Mucosa of gallbladder (tissue), 1 donor: ENCODE measurements at regions not wholly inside any gene's neighbourhood (a gene's known extent, or its start where the extent isn't known, plus 50 kb on each side); places are given as distances from the start of the nearest gene placed in this dataset.
"Not testable (repeated sequence)": the region's sequence is repeated elsewhere in the genome, so short reads cannot be mapped to it uniquely, and the experiment has no call there.

ENCODE experiments used
- DNase-seq: peaks from one replicate; pipeline ENCODE4 v3.0.0-alpha.2; 2020; ENCODE audit warnings: low spot score
- donor health status: DM: no; HTN: no; CAD: no.

DNA sequence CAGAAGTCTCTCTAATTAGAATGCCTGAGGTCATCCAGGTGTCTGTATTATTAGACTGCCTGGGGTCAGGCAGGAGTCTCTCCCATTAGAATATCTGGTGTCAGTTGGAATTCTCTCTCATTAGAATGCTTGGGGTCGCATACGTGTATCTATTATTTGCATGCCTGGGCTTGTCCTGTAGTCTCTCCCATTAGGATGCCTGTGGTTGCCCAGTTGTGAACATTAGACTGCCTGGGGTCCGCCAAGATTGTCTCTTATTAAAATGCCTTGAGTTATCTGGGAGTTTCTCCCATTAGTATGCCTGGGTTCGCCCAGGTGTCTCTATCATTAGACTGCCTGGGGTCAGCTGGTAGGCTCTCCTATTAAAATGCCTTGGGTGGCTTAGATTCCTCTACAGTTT lies 1494.7 kb downstream of the UQCRFS1 start:
- no peak for DNase-seq

DNA sequence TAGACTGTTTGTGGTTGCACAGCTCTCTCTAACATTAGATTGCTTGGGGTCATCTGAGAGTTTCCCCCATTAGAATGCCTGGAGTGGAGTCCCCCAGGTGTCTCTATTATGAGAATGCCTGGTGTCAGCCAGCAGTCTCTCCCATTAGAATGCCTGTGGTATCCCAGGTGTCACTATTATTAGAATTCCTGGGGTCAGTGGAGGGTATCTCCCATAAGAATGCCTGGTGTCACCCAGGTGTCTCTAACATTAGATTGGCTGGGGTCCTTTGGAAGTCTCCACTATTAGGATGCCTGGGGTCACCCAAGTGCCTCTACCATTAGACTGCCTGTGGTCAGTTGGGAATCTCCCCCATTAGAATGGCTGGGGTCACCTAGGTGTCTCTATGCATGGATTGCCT lies 1495.1 kb downstream of the UQCRFS1 start:
- DNase-seq = no peak

DNA sequence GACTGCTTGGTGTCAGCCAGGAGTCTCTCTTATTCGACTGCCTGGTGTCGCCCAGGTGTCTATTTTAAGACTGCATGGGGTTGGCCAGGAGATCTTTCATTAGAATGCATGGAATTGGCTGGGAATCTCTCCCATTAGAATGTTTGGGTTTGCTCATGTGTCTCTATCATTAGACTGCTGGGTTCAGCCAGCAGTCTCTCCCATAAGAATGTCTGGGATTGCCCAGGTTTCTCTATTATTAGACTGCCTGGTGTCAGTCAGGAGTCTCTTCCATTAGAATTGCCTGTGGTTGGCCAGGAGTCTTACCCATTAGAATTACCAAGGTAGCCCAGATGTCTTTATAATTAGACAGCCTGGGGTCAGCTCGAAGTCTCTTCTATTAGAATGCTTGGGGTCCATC lies 1496.0 kb downstream of the UQCRFS1 start:
- no peak for DNase-seq

DNA sequence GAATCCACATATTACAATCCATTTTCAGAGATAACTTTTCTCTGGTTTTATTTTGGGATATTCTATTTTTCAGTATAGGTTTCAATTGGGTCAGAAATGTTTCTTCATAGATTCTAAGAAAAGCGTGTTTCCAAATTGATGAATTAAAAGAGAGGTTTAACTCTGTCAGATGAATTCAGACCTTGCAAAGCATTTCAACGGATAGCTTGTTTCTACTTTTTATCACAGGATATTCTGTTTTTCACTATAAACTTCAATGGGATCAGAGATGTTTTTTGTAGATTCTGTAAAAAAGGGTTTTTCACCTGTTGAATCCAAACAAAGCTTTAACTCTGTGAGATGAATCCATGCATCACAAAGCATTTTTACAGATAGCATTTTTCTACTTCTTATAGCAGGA lies 1498.1 kb downstream of the UQCRFS1 start:
- DNase-seq = no peak

DNA sequence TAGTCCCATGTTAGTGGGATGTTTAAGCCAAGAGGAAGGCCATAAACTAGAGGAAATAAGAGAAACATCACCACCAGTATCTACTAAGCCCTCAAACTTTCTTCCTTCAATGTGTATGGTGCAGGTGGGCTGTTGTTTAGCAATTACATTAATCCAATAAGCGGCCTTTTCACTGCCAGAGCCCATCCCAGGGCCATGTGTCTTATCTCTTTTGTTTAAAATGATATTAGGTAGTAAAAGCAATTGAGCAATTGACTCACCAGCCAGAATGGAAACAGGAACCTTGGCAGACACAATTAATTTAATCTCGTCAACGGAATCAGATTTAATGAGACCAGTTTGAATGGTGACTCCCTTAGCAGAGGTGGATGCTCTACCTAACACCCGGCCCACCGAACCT lies 1503.5 kb downstream of the UQCRFS1 start:
- no peak for DNase-seq

DNA sequence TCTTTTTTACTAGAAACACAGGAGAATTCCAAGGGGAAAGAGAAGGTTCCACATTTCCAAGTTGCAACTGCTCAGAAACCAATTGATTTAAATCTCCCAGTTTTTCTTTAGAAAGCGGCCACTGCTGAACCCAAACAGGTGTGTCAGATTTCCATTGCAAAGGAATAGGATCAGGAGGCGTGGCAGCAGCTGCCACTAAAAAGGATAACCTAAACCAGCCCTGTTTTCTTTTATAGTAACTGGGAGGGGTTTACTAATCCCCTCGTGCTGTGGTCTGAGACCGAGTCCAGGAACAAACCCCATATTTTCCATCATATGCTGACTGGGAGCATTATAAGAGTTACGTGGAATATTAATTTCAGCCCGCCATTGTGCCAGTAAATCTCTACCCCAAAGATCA lies 1504.0 kb downstream of the UQCRFS1 start:
- DNase-seq = not testable (repeated sequence)

DNA sequence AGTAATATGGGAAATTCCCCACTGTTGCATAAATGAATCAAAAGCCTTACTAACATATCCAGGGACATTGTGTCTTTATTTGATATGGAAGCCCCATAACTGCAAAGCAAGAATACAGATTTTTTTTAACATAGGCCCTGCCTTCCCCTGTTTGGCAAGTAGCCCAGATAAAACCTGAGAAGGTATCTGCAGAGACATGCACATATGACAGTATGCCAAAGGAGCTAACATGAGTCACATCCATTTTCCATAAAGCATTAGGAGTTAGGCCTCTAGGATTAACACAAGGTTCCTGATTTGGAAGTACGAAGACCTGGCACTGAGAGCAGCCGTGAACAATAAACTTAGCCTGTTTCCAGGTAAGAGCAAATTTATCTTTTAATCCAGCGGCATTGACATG lies 1505.9 kb downstream of the UQCRFS1 start:
- not testable (repeated sequence) for DNase-seq

DNA sequence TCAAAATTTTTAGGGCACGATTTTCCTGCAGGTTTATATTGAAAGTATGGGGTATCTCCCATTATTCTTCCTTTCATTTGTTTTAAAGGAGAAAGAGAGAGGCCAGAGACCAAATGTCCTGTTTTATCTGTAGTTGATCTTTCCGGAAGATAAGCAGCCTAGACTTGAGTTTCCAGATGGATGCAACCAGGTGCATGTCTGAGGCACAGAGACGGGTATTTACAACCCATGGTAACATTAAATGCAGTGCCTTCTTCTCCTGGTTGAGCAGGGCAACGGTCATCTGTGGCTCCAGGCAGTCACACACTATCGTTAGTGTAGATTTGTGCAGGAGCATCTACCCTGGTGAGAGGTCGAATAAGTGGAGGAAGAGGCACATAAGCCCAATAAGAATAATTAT lies 1507.1 kb downstream of the UQCRFS1 start:
- no peak for DNase-seq

DNA sequence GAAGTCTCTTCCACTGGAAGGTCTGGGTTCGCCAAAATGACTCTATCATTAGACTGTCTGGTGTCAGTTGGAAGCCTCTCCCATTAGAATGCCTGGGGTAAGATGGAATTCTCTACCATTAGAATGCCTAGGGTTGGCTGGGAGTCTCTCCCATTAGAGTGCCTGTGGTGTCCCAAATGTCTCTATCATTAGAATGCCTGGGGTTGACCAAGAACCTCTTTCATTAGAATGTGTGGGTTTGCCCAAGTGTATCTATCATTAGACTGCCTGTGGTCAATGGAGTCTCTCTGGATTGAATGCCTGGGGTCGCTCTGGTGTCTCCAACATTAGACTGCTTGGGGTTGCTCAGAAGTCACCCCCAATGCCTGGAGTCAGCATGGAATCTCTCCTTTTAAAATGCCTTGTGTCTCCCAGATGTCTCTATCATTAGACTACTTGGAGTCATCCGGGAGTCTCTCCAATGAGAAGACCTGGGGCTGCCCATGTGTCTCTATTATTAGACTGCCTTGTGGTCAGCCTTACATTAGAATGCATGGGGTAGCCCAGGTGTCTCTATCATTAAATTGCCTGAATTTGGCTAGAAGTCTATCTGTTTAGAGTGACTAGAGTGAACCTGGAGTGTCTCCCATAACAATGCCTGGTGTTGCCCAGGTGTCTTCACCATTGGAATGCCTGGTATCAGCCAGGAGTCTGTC lies 1518.4 kb downstream of the UQCRFS1 start:
- DNase-seq = no peak

DNA sequence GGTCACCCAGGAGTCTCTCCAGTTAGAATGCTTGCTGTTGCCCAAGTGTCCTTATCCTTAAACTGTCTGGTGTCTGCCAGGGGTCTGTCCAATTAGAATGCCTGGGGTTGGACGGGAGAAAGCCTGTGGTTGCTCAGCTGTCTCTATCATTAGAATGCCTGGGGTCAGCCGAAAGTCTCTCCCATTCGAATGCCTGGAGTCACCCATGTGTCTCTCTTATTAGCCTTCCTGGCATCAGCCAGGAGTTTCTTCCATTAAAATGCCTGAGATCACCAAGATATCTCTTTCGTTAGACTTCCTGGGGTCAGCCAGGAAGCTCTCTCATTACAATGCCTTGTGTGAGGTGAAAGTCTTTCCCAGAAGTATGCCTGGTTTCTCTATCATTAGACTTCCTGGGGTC lies 1521.0 kb downstream of the UQCRFS1 start:
- no peak for DNase-seq

DNA sequence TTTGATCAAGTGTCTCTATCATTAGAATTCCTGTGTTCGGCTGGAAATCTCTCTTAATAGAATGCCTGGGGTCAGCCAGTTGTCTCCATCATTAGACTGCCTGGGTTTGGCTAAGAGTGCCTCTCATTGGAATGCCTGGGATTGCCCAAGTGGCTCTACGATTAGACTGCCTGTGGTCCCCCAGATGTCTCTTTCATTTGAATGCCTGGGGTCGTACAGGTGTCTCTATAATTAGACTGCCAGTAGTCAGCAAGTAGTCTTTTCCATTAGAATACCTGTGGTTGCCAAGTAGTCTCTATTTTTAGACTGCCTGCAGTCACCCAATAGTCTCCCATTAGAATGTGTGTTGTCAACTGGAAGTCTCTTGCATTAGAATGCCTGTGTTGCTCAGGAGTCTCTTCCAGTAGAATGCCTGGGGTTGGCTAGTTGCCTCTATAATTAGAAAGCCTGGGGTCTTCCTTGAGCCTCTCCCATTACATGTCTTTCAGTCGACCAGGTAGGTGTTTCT lies 1523.2 kb downstream of the UQCRFS1 start:
- DNase-seq = no peak

DNA sequence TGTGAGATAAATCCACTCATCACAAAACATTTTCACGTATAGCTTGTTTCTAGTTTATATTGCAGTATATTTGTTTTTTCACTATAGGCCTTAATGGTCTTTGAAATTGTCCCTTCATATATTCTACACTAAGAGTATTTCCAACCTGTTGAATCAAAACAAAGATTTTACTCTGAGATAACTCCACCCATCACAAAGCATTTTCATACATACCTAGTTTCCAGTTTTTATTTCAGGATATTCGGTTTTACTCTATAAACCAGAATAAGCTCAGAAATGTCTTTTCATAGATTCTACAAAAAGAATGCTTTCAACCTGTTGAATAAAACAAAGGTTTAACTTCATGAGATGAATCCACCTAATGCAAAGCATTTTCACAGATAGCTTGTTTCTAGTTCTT lies 1528.7 kb downstream of the UQCRFS1 start:
- DNase-seq = no peak

DNA sequence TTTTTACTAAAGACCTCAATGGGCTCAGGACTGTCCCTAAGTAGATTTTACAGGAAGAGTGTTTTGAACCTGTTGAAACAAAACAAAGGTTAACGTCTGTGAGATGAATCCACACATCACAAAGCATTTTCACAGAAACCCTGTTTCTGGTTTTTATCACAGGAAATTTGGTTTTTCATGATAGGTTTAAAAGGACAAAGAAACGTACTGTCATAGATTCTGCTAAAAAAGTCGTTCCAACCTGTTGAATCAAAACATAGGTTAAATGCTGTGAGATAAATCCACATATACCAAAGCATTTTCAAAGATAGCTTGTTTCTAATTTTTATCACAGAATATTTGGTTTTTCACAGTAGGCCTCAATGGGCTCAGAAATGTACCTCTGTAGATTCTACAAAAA lies 1531.0 kb downstream of the UQCRFS1 start:
- no peak for DNase-seq

DNA sequence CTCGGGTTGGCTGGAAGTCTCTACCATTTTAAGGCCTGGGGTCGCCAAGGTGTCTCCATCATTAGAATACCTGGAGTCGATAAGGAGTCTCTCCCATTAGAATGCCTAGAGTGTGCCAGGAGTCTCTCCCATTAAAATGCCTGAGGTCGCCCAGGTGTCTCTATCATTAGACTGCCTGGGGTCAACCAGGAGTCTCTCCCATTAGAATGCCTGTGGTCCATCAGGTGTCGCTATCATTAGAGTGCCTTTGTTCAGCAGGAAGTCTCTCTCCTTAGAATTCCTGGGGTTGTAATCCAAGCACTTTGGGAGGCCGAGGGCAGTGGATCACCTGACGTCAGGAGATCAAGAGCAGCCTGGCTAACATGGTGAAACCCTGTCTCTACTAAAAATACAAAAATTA lies 1533.0 kb downstream of the UQCRFS1 start:
- DNase-seq = no peak

DNA sequence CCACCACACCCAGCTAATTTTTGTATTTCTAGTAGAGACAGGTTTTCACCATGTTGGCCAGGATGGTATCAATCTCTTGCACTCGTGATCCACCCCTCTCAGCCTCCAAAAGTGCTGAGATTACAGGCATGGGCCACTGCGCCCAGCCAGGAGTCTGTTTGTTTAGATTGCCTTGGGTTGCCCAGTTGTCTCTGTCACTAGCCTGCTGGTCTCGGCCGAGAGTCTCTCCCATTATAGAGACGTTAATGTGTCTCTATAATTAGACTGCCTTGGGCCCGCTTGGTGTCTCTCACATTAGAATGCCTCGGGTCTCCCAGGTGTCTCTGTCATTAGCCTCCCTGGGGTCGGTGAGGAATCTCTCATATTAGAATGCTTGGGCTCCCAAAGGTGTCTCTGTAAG lies 1533.6 kb downstream of the UQCRFS1 start:
- DNase-seq = no peak

DNA sequence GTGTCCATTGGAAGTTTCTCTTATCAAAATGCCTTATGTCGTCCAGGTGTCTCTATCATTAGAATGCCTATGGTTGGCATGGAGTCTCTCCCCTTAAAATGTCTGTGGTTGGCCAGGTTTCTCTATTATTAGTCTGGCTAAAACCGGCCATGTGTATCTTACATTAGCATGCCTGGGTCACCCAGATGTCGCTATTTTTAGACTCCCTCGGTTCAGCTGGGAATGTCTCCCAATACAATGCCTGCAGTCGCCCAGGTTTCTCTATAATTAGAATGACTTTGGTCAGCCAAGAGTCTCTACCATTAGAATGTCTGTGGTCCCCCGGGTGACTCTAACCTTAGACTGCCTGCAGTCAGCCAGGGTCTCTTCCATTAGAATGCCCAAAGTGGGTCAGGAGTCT lies 1536.1 kb downstream of the UQCRFS1 start:
- DNase-seq = no peak

DNA sequence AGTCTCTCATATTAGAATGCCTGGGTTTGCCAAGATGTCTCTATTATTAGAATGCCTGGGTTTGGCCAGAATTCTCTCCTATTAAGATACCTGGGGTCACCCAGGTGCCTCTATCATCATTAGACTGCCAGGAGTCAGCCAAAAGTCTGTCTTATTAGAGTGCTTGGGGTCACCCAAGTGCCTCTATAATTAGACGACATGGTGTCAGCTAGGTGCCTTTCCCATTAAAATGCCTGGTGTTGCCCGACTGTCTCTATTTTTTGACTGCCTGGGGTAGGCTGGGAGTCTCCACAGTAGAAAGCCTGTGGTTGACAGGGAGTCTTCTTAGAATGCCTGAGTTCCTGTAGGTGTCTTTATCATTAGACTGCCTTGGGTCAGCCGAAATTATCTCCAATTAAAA lies 1536.6 kb downstream of the UQCRFS1 start:
- no peak for DNase-seq

DNA sequence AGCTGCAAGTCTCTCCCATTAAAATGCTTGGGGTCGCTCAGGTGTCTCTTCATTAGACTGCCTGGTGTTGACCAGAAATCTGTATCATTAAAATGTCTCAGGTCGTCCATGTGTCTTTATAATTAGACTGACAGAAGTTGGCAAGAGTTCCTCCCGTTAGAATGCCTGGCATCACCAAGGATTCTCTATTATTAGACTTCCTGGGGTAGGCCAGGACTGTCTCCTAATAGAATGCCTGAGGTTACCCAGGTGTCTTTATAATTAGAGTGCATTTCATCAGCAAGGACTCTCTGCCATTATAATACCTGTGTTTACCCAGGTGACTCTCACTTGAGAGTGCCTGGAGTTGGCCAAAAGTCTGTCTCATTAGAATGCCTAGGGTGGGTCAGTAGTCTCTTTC lies 1537.2 kb downstream of the UQCRFS1 start:
- DNase-seq = no peak

DNA sequence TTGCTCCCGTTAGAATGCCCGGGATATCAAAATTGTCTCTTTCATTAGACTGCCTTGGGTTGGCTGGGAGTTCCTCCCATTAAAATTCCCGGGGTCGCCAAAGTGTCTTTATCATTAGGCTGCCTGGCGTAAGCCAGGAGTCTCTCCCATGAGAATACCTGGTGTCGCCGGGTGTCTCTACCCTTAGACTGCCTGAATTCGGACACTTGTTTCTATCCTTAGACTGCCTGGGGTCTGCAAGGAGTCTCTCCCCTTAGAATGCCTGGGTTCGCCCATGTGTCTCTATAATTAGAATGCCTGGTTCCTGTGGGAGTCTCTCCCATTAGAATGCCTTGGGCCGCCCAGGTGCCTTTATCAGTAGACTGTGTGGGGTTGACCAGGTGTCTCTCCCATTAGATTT lies 1538.2 kb downstream of the UQCRFS1 start:
- peak; percentile 6 for DNase-seq

DNA sequence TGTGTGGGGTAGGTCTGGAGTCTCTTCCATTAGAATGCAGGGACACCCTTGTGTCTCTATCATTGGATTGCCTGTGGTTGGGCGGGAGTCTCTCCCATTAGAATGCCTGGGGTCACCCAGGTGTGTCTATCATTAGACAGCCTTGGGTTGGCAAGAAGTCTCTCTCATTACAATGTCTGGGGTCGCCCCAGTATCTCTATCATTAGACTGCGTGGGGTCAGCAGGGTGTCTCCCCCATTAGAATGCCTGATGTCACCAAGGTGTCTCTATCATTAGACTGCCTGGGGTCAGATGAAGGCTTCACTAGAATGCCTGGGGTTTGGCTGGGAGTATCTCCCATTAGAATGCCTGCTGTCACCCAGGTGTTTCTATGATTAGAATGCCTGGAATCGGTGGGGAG lies 1539.0 kb downstream of the UQCRFS1 start:
- DNase-seq = no peak

DNA sequence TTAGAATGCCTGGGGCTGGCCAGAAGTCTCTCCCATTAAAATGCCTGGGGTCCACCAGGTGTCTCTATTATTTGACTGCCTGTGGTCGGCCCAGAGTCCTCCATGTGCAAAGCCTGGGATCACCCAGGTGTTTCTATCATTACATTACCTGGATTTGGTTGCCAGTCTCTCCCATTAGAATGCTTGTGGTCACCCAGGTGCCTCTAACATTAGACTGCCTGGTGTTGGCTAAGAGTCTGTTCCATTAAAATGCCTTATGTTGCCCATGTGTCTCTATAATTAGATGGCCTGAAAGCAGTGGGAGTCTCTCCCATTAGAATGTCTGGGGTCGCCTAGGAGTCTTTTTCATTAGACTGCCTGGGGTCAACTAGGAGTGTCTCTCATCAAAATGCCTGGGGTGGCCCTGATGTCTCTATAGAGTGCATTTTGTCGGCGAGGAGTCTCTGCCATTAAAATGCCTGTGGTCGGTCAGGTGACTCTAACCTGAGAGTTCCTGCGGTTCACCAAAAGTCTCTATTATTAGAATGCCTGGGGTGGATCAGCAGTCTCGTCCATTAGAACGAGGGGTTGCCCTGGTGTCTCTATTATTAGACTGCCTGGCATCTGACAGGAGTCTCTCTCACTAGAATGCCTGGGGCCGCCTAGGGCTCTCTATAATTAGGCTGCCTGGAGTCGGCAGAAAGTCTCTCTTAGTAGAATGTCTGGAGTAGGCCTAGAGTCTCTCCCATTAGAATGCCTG lies 1540.5 kb downstream of the UQCRFS1 start:
- DNase-seq = peak; percentile 3

DNA sequence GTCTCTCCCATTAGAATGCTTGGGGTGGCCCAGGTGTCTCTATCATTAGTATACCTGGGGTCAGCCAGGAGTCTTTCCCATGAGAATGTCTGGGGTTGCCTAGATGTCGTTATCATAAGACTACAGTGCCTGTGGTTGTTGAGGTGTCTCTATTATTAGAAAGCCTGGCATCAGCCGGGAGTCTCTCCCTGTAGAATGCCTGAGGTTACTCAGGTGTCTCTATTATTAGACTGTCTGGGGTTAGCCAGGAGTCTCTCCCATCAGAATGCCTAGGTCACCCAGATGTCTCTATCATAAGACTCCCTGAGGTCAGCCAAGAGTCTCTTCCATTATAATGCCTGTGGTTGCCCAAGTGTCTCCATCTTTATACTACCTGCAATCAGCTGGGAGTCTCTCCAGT lies 1541.1 kb downstream of the UQCRFS1 start:
- no peak for DNase-seq

DNA sequence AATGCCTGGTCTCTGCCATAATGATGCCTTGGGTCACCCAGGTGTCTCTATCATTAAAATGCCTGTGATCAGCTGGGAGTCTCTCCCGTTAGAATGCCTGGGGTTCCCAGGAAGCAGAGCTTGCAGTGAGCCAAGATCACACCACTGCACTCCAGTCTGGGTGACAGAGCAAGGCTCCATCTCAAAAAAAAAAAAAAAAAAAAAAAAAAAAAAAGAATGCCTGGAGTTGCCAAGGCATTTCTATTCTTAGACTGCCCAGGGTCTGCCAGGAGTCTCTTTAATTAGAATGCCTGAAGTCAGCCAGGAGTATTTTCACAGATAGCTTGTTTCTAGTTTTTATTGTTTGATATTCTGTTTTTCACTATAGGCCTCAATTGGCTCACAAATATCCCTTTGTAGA lies 1552.5 kb downstream of the UQCRFS1 start:
- peak; percentile 2 for DNase-seq
